ENCODE measurements at regions not wholly inside any gene's neighbourhood (a gene's known extent, or its start where the extent isn't known, plus 50 kb on each side); places are given as distances from the start of the nearest gene placed in this dataset.

DNA sequence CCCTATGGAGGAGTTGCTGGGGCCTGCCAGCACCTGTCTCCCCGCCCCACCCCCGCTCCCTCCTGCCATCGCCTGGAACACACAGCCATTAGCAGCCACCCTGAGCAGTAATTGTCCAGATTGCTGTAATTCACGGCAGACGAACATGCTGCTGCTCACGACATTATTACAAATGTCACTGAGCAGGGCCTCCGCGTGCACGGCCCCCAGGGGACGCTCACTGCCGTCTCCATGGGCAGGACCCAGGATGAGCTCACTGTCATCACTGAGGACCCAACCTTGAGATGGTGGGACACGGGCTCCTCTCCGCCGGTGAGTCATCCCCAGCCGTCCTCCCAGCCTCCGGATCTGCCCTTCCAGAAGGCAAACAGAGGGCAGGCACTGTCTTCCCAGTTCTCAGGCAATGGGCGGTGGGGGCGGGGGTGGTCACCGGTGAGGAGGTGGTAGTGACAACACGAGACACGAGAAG is 100.4 kb downstream of the RFLNA start:
- H3K4me3 ChIP-seq (replicated peaks; ENCODE audit: insufficient read depth, low read length): no peak overlapping the region
- no peak overlapping the region for H3K27ac ChIP-seq (replicated peaks)
- no peak for DNase-seq (ENCODE audit: low read depth in 1 of 2, low spot score in 1 of 2)
- TF ChIP-seq POLR2AphosphoS5 (IDR thresholded peaks at IDR 0.05; ENCODE audit: low read depth) (no peak), SPI1 (IDR thresholded peaks at IDR 0.05; ENCODE audit: borderline replicate concordance, low read depth) (no peak), GABPA (IDR thresholded peaks at IDR 0.05; ENCODE audit: low read depth) (no peak)
- TF ChIP-seq, protein P1, sequence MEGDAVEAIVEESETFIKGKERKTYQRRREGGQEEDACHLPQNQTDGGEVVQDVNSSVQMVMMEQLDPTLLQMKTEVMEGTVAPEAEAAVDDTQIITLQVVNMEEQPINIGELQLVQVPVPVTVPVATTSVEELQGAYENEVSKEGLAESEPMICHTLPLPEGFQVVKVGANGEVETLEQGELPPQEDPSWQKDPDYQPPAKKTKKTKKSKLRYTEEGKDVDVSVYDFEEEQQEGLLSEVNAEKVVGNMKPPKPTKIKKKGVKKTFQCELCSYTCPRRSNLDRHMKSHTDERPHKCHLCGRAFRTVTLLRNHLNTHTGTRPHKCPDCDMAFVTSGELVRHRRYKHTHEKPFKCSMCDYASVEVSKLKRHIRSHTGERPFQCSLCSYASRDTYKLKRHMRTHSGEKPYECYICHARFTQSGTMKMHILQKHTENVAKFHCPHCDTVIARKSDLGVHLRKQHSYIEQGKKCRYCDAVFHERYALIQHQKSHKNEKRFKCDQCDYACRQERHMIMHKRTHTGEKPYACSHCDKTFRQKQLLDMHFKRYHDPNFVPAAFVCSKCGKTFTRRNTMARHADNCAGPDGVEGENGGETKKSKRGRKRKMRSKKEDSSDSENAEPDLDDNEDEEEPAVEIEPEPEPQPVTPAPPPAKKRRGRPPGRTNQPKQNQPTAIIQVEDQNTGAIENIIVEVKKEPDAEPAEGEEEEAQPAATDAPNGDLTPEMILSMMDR (IDR thresholded peaks at IDR 0.05; ENCODE audit: insufficient read depth, low read length): no peak
- TF ChIP-seq, protein P2, sequence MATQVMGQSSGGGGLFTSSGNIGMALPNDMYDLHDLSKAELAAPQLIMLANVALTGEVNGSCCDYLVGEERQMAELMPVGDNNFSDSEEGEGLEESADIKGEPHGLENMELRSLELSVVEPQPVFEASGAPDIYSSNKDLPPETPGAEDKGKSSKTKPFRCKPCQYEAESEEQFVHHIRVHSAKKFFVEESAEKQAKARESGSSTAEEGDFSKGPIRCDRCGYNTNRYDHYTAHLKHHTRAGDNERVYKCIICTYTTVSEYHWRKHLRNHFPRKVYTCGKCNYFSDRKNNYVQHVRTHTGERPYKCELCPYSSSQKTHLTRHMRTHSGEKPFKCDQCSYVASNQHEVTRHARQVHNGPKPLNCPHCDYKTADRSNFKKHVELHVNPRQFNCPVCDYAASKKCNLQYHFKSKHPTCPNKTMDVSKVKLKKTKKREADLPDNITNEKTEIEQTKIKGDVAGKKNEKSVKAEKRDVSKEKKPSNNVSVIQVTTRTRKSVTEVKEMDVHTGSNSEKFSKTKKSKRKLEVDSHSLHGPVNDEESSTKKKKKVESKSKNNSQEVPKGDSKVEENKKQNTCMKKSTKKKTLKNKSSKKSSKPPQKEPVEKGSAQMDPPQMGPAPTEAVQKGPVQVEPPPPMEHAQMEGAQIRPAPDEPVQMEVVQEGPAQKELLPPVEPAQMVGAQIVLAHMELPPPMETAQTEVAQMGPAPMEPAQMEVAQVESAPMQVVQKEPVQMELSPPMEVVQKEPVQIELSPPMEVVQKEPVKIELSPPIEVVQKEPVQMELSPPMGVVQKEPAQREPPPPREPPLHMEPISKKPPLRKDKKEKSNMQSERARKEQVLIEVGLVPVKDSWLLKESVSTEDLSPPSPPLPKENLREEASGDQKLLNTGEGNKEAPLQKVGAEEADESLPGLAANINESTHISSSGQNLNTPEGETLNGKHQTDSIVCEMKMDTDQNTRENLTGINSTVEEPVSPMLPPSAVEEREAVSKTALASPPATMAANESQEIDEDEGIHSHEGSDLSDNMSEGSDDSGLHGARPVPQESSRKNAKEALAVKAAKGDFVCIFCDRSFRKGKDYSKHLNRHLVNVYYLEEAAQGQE (IDR thresholded peaks at IDR 0.05; ENCODE audit: insufficient replicate concordance, low read depth): no peak
- H3K27me3 ChIP-seq (ENCODE audit: insufficient read depth, poor library complexity, severe bottlenecking): no peaks in the 10 kb centered on the region

DNA sequence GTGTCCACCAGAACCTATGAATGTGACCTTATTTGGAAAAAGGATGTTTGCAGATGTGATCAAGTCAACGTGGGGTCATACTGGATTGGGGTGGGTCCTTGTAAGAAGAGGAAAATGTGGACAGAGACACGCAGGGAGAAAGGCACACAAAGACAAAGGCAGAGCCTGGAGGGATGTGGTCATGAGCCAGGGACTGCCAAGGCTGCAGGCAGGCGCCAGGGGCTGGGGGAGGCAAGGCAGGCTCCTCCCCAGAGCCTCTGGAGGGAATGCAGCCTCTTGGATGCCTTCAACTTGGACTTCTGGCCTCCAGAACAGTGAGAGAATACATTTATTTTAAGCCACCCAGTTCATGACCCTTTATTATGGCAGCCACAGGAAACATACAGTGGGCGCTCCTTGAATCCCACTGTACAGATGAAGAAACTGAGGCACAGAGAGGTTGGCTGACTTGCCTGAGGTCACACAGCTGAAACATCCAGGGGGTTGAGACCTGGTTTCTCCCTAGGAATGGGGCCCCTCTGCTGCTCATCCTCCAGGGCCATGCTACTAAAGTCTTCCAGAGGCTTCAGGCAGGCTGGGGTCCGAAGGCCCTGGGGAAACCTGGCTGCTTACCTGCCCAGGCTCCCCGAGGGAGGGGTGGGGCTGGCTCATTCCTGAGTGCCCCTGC is 99.7 kb downstream of the RFLNA start:
- Histone ChIP-seq H3K27ac (replicated peaks) (no peak overlapping the region), H3K4me3 (replicated peaks; ENCODE audit: insufficient read depth, low read length) (no peak overlapping the region), H3K27me3 (ENCODE audit: insufficient read depth, poor library complexity, severe bottlenecking) (no peaks in the 10 kb centered on the region)
- TF ChIP-seq POLR2AphosphoS5 (IDR thresholded peaks at IDR 0.05; ENCODE audit: low read depth): no peak
- TF ChIP-seq GABPA (IDR thresholded peaks at IDR 0.05; ENCODE audit: low read depth): no peak
- no peak for TF ChIP-seq SPI1 (IDR thresholded peaks at IDR 0.05; ENCODE audit: borderline replicate concordance, low read depth)
- TF ChIP-seq, protein P1 (IDR thresholded peaks at IDR 0.05; ENCODE audit: insufficient read depth, low read length): no peak
- TF ChIP-seq, protein P2 (IDR thresholded peaks at IDR 0.05; ENCODE audit: insufficient replicate concordance, low read depth): no peak
- DNase-seq (ENCODE audit: low read depth in 1 of 2, low spot score in 1 of 2): no peak

DNA sequence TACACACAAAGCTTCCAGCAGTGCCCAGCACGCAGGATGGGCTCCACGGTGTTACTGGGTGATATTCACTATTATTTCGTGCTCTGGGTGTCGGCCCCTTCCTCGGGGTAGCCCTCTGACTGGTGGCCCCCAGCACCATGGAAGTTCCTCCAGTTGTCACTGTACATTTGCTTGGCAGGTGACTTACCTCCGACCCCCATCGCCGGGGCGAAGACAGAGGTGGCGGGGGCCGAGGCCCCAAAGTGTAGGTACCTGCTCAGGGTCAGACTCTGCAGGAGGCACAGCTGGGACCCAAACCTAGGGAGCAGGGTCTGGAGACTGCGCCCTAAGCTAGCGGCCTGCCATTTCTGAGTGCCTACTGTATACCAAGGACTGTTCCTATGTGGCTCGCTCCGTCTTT is 98.9 kb downstream of the RFLNA start:
- TF ChIP-seq, protein P2 (IDR thresholded peaks at IDR 0.05; ENCODE audit: insufficient replicate concordance, low read depth): no peak
- no peaks in the 10 kb centered on the region for H3K27me3 ChIP-seq (ENCODE audit: insufficient read depth, poor library complexity, severe bottlenecking)
- H3K27ac ChIP-seq (replicated peaks): no peak overlapping the region

More for the DNA sequence above, 98.9 kb downstream of the RFLNA start:
- no peak for DNase-seq (ENCODE audit: low read depth in 1 of 2, low spot score in 1 of 2)
- H3K4me3 ChIP-seq (replicated peaks; ENCODE audit: insufficient read depth, low read length): no peak overlapping the region

Data from HL-60 (cell line).